ENCODE measurements at regions not wholly inside any gene's neighbourhood (a gene's known extent, or its start where the extent isn't known, plus 50 kb on each side); places are given as distances from the start of the nearest gene placed in this dataset.

DNA sequence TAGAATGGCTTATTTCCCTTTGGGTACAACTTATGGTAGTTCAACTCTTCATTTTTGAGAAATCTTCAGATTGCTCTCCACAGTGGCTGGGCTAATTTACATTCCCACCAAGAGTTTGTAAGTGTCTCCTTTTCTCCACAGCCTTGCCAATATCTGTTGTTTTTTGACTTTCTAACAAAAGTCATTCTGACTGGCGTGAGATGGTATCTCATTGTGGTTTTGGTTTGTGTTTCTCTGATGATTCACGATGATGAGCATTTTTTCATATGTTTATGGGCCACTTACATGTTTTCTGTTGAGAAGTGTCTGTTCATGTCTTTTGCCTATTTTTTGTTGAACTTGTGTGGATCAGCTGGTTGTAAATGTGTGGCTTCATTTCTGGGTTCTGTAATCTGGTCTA lies 871.0 kb downstream of the EPHA4 start:
- no peak overlapping the region for H3K4me3 ChIP-seq (ENCODE audit: low read depth, low read length)
- H3K27me3 ChIP-seq (ENCODE audit: control insufficient read depth, insufficient read depth, low read length), result no peaks in the 10 kb centered on the region
- TF ChIP-seq, protein P1, sequence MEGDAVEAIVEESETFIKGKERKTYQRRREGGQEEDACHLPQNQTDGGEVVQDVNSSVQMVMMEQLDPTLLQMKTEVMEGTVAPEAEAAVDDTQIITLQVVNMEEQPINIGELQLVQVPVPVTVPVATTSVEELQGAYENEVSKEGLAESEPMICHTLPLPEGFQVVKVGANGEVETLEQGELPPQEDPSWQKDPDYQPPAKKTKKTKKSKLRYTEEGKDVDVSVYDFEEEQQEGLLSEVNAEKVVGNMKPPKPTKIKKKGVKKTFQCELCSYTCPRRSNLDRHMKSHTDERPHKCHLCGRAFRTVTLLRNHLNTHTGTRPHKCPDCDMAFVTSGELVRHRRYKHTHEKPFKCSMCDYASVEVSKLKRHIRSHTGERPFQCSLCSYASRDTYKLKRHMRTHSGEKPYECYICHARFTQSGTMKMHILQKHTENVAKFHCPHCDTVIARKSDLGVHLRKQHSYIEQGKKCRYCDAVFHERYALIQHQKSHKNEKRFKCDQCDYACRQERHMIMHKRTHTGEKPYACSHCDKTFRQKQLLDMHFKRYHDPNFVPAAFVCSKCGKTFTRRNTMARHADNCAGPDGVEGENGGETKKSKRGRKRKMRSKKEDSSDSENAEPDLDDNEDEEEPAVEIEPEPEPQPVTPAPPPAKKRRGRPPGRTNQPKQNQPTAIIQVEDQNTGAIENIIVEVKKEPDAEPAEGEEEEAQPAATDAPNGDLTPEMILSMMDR (IDR thresholded peaks at IDR 0.05; ENCODE audit: insufficient read depth, low read depth, low read length), result no peak
- CTCF ChIA-PET, result no interaction called here
- no peaks in the 10 kb centered on the region for H3K36me3 ChIP-seq (ENCODE audit: control insufficient read depth, insufficient read depth, low read length)
- POLR2A ChIA-PET, result no interaction called here
- no peak for DNase-seq (ENCODE audit: low read depth)

DNA sequence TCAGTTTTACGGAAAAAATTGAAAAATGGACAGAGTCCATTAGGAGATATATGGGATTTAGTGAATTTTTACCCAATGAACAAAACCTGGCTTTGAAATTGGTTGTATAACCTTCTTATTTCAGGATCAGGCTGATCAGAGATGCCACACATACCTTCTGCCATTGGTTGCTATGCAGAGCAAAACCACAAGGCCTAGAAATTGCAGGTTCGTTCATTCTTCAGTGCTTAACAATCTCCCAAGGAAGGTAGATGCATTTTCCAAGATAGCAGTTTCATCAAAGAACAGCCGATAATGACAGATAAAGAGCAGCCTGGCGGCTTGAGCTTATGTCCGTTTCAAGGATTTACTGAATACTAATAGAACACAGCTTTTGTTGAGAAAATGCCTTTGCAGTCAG lies 868.8 kb downstream of the EPHA4 start:
- DNase-seq (ENCODE audit: low read depth), result no peak
- POLR2A ChIA-PET, result no interaction called here
- TF ChIP-seq, protein P1 (IDR thresholded peaks at IDR 0.05; ENCODE audit: insufficient read depth, low read depth, low read length), result no peak
- Histone ChIP-seq H3K27me3 (ENCODE audit: control insufficient read depth, insufficient read depth, low read length) (no peaks in the 10 kb centered on the region), H3K4me3 (ENCODE audit: low read depth, low read length) (no peak overlapping the region), H3K36me3 (ENCODE audit: control insufficient read depth, insufficient read depth, low read length) (no peaks in the 10 kb centered on the region)
- CTCF ChIA-PET, result no interaction called here

DNA sequence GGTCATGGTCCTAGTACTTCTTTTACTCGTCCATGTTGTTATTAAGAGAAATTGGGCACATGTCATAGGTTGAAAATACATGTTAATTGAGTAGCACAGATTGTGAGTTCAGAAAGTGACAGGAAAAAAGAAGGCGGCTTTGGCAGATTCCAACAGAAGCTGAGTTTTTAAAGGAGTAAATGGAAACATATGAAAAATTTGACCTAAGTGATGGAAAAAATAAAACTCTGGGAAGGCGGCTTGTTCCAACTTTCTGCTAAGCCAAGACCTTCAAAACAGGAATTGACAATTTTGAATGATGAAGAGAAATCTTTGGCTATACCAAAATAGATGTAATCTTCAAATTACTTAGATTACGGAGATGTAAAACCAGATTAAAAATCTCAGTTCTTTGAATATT lies 868.0 kb downstream of the EPHA4 start:
- TF ChIP-seq, protein P1 (IDR thresholded peaks at IDR 0.05; ENCODE audit: insufficient read depth, low read depth, low read length), result no peak
- CTCF ChIA-PET, result no interaction called here
- Histone ChIP-seq H3K4me3 (ENCODE audit: low read depth, low read length) (no peak overlapping the region), H3K36me3 (ENCODE audit: control insufficient read depth, insufficient read depth, low read length) (no peaks in the 10 kb centered on the region), H3K27me3 (ENCODE audit: control insufficient read depth, insufficient read depth, low read length) (no peaks in the 10 kb centered on the region)
- no peak for DNase-seq (ENCODE audit: low read depth)
- POLR2A ChIA-PET, result no interaction called here

- CTCF ChIA-PET, result interaction anchor here (1.4 kb wide), 1 partner anchor 17 kb away, joined by 5 read pairs; no protein-coding TSS in a partner anchor
- Histone ChIP-seq H3K36me3 (ENCODE audit: control insufficient read depth, insufficient read depth, low read length) (no peaks in the 10 kb centered on the region), H3K4me3 (ENCODE audit: low read depth, low read length) (no peak overlapping the region), H3K27me3 (ENCODE audit: control insufficient read depth, insufficient read depth, low read length) (no peaks in the 10 kb centered on the region)
- TF ChIP-seq, protein P1 (IDR thresholded peaks at IDR 0.05; ENCODE audit: insufficient read depth, low read depth, low read length), result no peak
- POLR2A ChIA-PET, result no interaction called here
- DNase-seq (ENCODE audit: low read depth), result no peak
Observed at GRCh38 chr2:220704810-220705209, 867.3 kb downstream of the EPHA4 start.

GRCh38 chr2:220705678-220706077 lies 866.4 kb downstream of the EPHA4 start:
- CTCF ChIA-PET, result interaction anchor here (1.4 kb wide), 1 partner anchor 18 kb away, joined by 5 read pairs; no protein-coding TSS in a partner anchor
- no peak overlapping the region for H3K4me3 ChIP-seq (ENCODE audit: low read depth, low read length)
- no peaks in the 10 kb centered on the region for H3K27me3 ChIP-seq (ENCODE audit: control insufficient read depth, insufficient read depth, low read length)
- DNase-seq (ENCODE audit: low read depth), result no peak
- no peaks in the 10 kb centered on the region for H3K36me3 ChIP-seq (ENCODE audit: control insufficient read depth, insufficient read depth, low read length)
- POLR2A ChIA-PET, result no interaction called here
- TF ChIP-seq, protein P1 (IDR thresholded peaks at IDR 0.05; ENCODE audit: insufficient read depth, low read depth, low read length), result no peak
